ENCODE measurements at regions not wholly inside any gene's neighbourhood (a gene's known extent, or its start where the extent isn't known, plus 50 kb on each side); places are given as distances from the start of the nearest gene placed in this dataset.

GRCh38 chr1:57550092-57550491 lies 126.2 kb upstream of the DAB1 start (continued):
- TF ChIP-seq, protein P1, sequence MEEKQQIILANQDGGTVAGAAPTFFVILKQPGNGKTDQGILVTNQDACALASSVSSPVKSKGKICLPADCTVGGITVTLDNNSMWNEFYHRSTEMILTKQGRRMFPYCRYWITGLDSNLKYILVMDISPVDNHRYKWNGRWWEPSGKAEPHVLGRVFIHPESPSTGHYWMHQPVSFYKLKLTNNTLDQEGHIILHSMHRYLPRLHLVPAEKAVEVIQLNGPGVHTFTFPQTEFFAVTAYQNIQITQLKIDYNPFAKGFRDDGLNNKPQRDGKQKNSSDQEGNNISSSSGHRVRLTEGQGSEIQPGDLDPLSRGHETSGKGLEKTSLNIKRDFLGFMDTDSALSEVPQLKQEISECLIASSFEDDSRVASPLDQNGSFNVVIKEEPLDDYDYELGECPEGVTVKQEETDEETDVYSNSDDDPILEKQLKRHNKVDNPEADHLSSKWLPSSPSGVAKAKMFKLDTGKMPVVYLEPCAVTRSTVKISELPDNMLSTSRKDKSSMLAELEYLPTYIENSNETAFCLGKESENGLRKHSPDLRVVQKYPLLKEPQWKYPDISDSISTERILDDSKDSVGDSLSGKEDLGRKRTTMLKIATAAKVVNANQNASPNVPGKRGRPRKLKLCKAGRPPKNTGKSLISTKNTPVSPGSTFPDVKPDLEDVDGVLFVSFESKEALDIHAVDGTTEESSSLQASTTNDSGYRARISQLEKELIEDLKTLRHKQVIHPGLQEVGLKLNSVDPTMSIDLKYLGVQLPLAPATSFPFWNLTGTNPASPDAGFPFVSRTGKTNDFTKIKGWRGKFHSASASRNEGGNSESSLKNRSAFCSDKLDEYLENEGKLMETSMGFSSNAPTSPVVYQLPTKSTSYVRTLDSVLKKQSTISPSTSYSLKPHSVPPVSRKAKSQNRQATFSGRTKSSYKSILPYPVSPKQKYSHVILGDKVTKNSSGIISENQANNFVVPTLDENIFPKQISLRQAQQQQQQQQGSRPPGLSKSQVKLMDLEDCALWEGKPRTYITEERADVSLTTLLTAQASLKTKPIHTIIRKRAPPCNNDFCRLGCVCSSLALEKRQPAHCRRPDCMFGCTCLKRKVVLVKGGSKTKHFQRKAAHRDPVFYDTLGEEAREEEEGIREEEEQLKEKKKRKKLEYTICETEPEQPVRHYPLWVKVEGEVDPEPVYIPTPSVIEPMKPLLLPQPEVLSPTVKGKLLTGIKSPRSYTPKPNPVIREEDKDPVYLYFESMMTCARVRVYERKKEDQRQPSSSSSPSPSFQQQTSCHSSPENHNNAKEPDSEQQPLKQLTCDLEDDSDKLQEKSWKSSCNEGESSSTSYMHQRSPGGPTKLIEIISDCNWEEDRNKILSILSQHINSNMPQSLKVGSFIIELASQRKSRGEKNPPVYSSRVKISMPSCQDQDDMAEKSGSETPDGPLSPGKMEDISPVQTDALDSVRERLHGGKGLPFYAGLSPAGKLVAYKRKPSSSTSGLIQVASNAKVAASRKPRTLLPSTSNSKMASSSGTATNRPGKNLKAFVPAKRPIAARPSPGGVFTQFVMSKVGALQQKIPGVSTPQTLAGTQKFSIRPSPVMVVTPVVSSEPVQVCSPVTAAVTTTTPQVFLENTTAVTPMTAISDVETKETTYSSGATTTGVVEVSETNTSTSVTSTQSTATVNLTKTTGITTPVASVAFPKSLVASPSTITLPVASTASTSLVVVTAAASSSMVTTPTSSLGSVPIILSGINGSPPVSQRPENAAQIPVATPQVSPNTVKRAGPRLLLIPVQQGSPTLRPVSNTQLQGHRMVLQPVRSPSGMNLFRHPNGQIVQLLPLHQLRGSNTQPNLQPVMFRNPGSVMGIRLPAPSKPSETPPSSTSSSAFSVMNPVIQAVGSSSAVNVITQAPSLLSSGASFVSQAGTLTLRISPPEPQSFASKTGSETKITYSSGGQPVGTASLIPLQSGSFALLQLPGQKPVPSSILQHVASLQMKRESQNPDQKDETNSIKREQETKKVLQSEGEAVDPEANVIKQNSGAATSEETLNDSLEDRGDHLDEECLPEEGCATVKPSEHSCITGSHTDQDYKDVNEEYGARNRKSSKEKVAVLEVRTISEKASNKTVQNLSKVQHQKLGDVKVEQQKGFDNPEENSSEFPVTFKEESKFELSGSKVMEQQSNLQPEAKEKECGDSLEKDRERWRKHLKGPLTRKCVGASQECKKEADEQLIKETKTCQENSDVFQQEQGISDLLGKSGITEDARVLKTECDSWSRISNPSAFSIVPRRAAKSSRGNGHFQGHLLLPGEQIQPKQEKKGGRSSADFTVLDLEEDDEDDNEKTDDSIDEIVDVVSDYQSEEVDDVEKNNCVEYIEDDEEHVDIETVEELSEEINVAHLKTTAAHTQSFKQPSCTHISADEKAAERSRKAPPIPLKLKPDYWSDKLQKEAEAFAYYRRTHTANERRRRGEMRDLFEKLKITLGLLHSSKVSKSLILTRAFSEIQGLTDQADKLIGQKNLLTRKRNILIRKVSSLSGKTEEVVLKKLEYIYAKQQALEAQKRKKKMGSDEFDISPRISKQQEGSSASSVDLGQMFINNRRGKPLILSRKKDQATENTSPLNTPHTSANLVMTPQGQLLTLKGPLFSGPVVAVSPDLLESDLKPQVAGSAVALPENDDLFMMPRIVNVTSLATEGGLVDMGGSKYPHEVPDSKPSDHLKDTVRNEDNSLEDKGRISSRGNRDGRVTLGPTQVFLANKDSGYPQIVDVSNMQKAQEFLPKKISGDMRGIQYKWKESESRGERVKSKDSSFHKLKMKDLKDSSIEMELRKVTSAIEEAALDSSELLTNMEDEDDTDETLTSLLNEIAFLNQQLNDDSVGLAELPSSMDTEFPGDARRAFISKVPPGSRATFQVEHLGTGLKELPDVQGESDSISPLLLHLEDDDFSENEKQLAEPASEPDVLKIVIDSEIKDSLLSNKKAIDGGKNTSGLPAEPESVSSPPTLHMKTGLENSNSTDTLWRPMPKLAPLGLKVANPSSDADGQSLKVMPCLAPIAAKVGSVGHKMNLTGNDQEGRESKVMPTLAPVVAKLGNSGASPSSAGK (IDR thresholded peaks at IDR 0.05): no peak
- TF ChIP-seq POLR2AphosphoS5 (IDR thresholded peaks at IDR 0.05; ENCODE audit: control insufficient read depth, insufficient read depth, low read depth, low read length): no peak
- TF ChIP-seq TAF15 (IDR thresholded peaks at IDR 0.05; ENCODE audit: low read depth, low read length): no peak
- no peak for TF ChIP-seq PREB (CRISPR knock-in tag; IDR thresholded peaks at IDR 0.05)
- no peak for TF ChIP-seq MECOM (CRISPR knock-in tag; IDR thresholded peaks at IDR 0.05)
- TF ChIP-seq MITF (IDR thresholded peaks at IDR 0.05): no peak
- no peak for TF ChIP-seq NFRKB (IDR thresholded peaks at IDR 0.05; ENCODE audit: low read depth)
- TF ChIP-seq SIN3B (IDR thresholded peaks at IDR 0.05; ENCODE audit: low read depth): no peak
- no peak for TF ChIP-seq ZFX (CRISPR knock-in tag; IDR thresholded peaks at IDR 0.05)

Measured in K562 (cell line).